HEK293 (cell line): ENCODE measurements at regions not wholly inside any gene's neighbourhood (a gene's known extent, or its start where the extent isn't known, plus 50 kb on each side); places are given as distances from the start of the nearest gene placed in this dataset.

Experiments used
- RBAK ChIP-seq: fragments of 450-650 bp; formaldehyde crosslinking; IDR thresholded peaks from 2 replicates; pipeline ENCODE4 v1.5.1; 2016; ENCODE audit warnings: missing biosample characterization, missing genetic modification characterization
- ZNF2 ChIP-seq: fragments of 450-650 bp; formaldehyde crosslinking; IDR thresholded peaks from 2 replicates; pipeline ENCODE4 v1.5.1; 2016; ENCODE audit warnings: missing biosample characterization, missing genetic modification characterization
- TF ChIP-seq, protein P1 (sequence below): fragments of 450-650 bp; formaldehyde crosslinking; IDR thresholded peaks from 2 replicates; pipeline ENCODE4 v1.5.1; 2016; ENCODE audit warnings: missing biosample characterization, missing genetic modification characterization

DNA sequence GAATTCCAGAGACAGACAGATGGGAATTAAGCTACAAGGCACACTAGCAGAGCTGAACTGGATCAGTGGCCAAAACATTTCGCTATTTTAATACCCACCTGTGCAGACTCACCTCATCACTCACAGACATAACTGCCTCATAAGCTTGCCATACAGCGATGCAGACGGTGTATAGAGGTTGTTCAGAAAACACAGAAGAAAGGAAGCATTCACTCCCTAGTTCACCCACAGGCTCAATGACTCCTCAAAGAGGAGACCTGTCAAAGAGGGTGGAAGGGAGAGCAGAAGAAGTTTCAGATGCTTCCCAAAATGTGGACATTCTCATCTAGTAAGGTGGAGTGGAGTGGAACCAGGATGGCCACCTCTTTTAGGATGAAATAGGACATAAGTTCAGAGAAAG lies 81.7 kb upstream of the SPHKAP start:
- no peak for TF ChIP-seq RBAK (tag by site-specific recombination)
- TF ChIP-seq, protein P1, sequence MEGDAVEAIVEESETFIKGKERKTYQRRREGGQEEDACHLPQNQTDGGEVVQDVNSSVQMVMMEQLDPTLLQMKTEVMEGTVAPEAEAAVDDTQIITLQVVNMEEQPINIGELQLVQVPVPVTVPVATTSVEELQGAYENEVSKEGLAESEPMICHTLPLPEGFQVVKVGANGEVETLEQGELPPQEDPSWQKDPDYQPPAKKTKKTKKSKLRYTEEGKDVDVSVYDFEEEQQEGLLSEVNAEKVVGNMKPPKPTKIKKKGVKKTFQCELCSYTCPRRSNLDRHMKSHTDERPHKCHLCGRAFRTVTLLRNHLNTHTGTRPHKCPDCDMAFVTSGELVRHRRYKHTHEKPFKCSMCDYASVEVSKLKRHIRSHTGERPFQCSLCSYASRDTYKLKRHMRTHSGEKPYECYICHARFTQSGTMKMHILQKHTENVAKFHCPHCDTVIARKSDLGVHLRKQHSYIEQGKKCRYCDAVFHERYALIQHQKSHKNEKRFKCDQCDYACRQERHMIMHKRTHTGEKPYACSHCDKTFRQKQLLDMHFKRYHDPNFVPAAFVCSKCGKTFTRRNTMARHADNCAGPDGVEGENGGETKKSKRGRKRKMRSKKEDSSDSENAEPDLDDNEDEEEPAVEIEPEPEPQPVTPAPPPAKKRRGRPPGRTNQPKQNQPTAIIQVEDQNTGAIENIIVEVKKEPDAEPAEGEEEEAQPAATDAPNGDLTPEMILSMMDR (tag by site-specific recombination), result no peak
- TF ChIP-seq ZNF2 (tag by site-specific recombination), result no peak
